MM.1S (cell line): ENCODE measurements at regions not wholly inside any gene's neighbourhood (a gene's known extent, or its start where the extent isn't known, plus 50 kb on each side); places are given as distances from the start of the nearest gene placed in this dataset.

Experiments used
- DNase-seq: peaks from one replicate; pipeline ENCODE4 v3.0.0-alpha.2; 2015
- H2AFZ ChIP-seq: fragments of 300-600 bp; sonication (generic); 2 replicates; pipeline ENCODE4 v1.6.0; 2016; ENCODE audit warnings: antibody characterized with exemption, low read length
- H3F3A ChIP-seq: fragments of 300-600 bp; sonication (generic); 2 replicates; pipeline ENCODE4 v1.6.1; 2016; ENCODE audit warnings: mild to moderate bottlenecking, antibody characterized with exemption, low read length, moderate library complexity, mixed read lengths; ENCODE audit not compliant: insufficient read depth
- H3K27ac ChIP-seq: fragments of 300-600 bp; sonication (generic); 2 replicates; pipeline ENCODE4 v1.5.1; 2016; ENCODE audit warnings: mild to moderate bottlenecking, low read length
- H3K27me3 ChIP-seq: fragments of 300-600 bp; sonication (generic); replicated peaks from 2 replicates; pipeline ENCODE4 v1.6.0; 2016; ENCODE audit warnings: low read length; ENCODE audit not compliant: insufficient read depth
- H3K36me3 ChIP-seq: fragments of 300-600 bp; sonication (generic); replicated peaks from 2 replicates; pipeline ENCODE4 v1.6.1; 2016; ENCODE audit warnings: mild to moderate bottlenecking, low read length, mixed read lengths; ENCODE audit not compliant: insufficient read depth
- H3K4me1 ChIP-seq: fragments of 300-600 bp; sonication (generic); 2 replicates; pipeline ENCODE4 v1.6.1; 2016; ENCODE audit warnings: low read length, mixed read lengths
- H3K4me2 ChIP-seq: fragments of 300-600 bp; sonication (generic); 2 replicates; pipeline ENCODE4 v1.6.0; 2016; ENCODE audit warnings: low read depth, low read length
- H3K4me3 ChIP-seq: fragments of 300-600 bp; sonication (generic); 2 replicates; pipeline ENCODE4 v1.5.1; 2016; ENCODE audit warnings: low read length, mixed read lengths
- H3K79me2 ChIP-seq: fragments of 300-600 bp; sonication (generic); 2 replicates; pipeline ENCODE4 v1.6.1; 2016; ENCODE audit warnings: mixed run types, low read length, mixed read lengths
- H3K9ac ChIP-seq: fragments of 300-600 bp; sonication (generic); 2 replicates; pipeline ENCODE4 v1.6.1; 2016; ENCODE audit warnings: low read length, mixed read lengths
- H3K9me2 ChIP-seq: fragments of 300-600 bp; sonication (generic); replicated peaks from 2 replicates; pipeline ENCODE4 v1.6.1; 2016; ENCODE audit warnings: mild to moderate bottlenecking, low read length, mixed read lengths; ENCODE audit not compliant: insufficient read depth
- H3K9me3 ChIP-seq: fragments of 300-600 bp; sonication (generic); replicated peaks from 2 replicates; pipeline ENCODE4 v1.6.1; 2016; ENCODE audit warnings: mild to moderate bottlenecking, low read length, mixed read lengths; ENCODE audit not compliant: insufficient read depth
- H4K20me1 ChIP-seq: fragments of 300-600 bp; sonication (generic); 2 replicates; pipeline ENCODE4 v1.6.1; 2016; ENCODE audit warnings: mild to moderate bottlenecking, low read length, moderate library complexity, mixed read lengths; ENCODE audit not compliant: insufficient read depth
- CTCF ChIP-seq: fragments of 300-600 bp; sonication (generic); IDR thresholded peaks from 2 replicates; pipeline ENCODE4 v1.5.1; 2016; ENCODE audit warnings: antibody characterized with exemption, low read length, mixed read lengths
- EZH2 ChIP-seq: fragments of 300-600 bp; sonication (generic); optimal IDR thresholded peaks from 2 replicates; pipeline ENCODE3; 2017; ENCODE audit warnings: low read depth, mild to moderate bottlenecking, antibody characterized with exemption, low read length, mixed read lengths
- EZH2phosphoT487 ChIP-seq: fragments of 300-600 bp; sonication (generic); IDR thresholded peaks from 2 replicates; pipeline ENCODE4 v1.6.1; 2018; ENCODE audit warnings: antibody characterized with exemption, low read length

GRCh38 chr10:20418286-20418685 lies 478.8 kb downstream of the NEBL start:
- no peak for DNase-seq
- no peak overlapping the region for H3K9ac ChIP-seq
- no peaks in the 10 kb centered on the region for H3F3A ChIP-seq
- H4K20me1 ChIP-seq, result no peaks in the 10 kb centered on the region
- H2AFZ ChIP-seq, result no peak overlapping the region
- H3K4me2 ChIP-seq, result no peak overlapping the region
- no peaks in the 10 kb centered on the region for H3K27me3 ChIP-seq
- H3K4me1 ChIP-seq, result no peaks in the 10 kb centered on the region
- no peak for TF ChIP-seq EZH2phosphoT487
- no peak for TF ChIP-seq EZH2
- TF ChIP-seq CTCF, result no peak
- H3K9me2 ChIP-seq, result no peaks in the 10 kb centered on the region
- H3K79me2 ChIP-seq, result no peaks in the 10 kb centered on the region
- H3K27ac ChIP-seq, result no peak overlapping the region
- no peaks in the 10 kb centered on the region for H3K9me3 ChIP-seq
- H3K36me3 ChIP-seq, result no peaks in the 10 kb centered on the region
- no peak overlapping the region for H3K4me3 ChIP-seq

GRCh38 chr10:20417791-20418190 lies 479.3 kb downstream of the NEBL start:
- no peaks in the 10 kb centered on the region for H3K4me1 ChIP-seq
- no peak overlapping the region for H3K9ac ChIP-seq
- no peaks in the 10 kb centered on the region for H3K9me3 ChIP-seq
- no peaks in the 10 kb centered on the region for H3F3A ChIP-seq
- TF ChIP-seq EZH2 (no peak), EZH2phosphoT487 (no peak), CTCF (no peak)
- H3K27ac ChIP-seq, result no peak overlapping the region
- no peak overlapping the region for H2AFZ ChIP-seq
- no peaks in the 10 kb centered on the region for H3K9me2 ChIP-seq
- H3K27me3 ChIP-seq, result no peaks in the 10 kb centered on the region
- H3K79me2 ChIP-seq, result no peaks in the 10 kb centered on the region
- H4K20me1 ChIP-seq, result no peaks in the 10 kb centered on the region
- DNase-seq, result no peak
- H3K4me3 ChIP-seq, result no peak overlapping the region
- no peaks in the 10 kb centered on the region for H3K36me3 ChIP-seq
- H3K4me2 ChIP-seq, result no peak overlapping the region

GRCh38 chr10:20415684-20416083 lies 481.4 kb downstream of the NEBL start:
- Histone ChIP-seq H3K27me3 (no peaks in the 10 kb centered on the region), H2AFZ (no peak overlapping the region), H3K9ac (no peak overlapping the region), H3F3A (no peaks in the 10 kb centered on the region), H3K4me1 (no peaks in the 10 kb centered on the region), H3K4me3 (no peak overlapping the region), H3K79me2 (no peaks in the 10 kb centered on the region), H3K27ac (no peak overlapping the region), H3K36me3 (no peaks in the 10 kb centered on the region), H4K20me1 (no peaks in the 10 kb centered on the region), H3K9me3 (no peaks in the 10 kb centered on the region), H3K4me2 (no peak overlapping the region), H3K9me2 (no peaks in the 10 kb centered on the region)
- TF ChIP-seq EZH2, result no peak
- no peak for TF ChIP-seq EZH2phosphoT487
- no peak for TF ChIP-seq CTCF
- no peak for DNase-seq

GRCh38 chr10:20407357-20407756 lies 489.8 kb downstream of the NEBL start:
- no peak overlapping the region for H3K27ac ChIP-seq
- TF ChIP-seq EZH2phosphoT487, result no peak
- TF ChIP-seq EZH2, result no peak
- no peak for TF ChIP-seq CTCF
- no peaks in the 10 kb centered on the region for H3K9me3 ChIP-seq
- H3K9me2 ChIP-seq, result no peaks in the 10 kb centered on the region
- no peak for DNase-seq
- H3K9ac ChIP-seq, result no peak overlapping the region
- no peaks in the 10 kb centered on the region for H3K4me1 ChIP-seq
- H3K36me3 ChIP-seq, result no peaks in the 10 kb centered on the region
- H3K4me2 ChIP-seq, result no peak overlapping the region
- no peak overlapping the region for H2AFZ ChIP-seq
- no peaks in the 10 kb centered on the region for H3K27me3 ChIP-seq
- no peak overlapping the region for H3K4me3 ChIP-seq
- H4K20me1 ChIP-seq, result no peaks in the 10 kb centered on the region
- no peaks in the 10 kb centered on the region for H3F3A ChIP-seq
- H3K79me2 ChIP-seq, result no peaks in the 10 kb centered on the region
